Cardiac septum (tissue), 1 donor: ENCODE measurements at regions not wholly inside any gene's neighbourhood (a gene's known extent, or its start where the extent isn't known, plus 50 kb on each side); places are given as distances from the start of the nearest gene placed in this dataset.

Experiments used
- DNase-seq: peaks from one replicate; pipeline ENCODE4 v3.0.0-alpha.2; 2020; ENCODE audit warnings: low spot score
- intact Hi-C: fragments of 100-400 bp; cut with DNase I; formaldehyde crosslinking; loops from one replicate; pipeline ENCODE4 v1.14.0; 2022
- donor health status: DM: no; HTN: no; CAD: no.

GRCh38 chr12:111207761-111208160 is 161.1 kb downstream of the PHETA1 start:
- intact Hi-C loops, result no loop called here

GRCh38 chr12:111204788-111205241 is 164.1 kb downstream of the PHETA1 start:
- no peak for DNase-seq
- intact Hi-C loops, result no loop called here

More at GRCh38 chr12:111207761-111208160, 161.1 kb downstream of the PHETA1 start:
- no peak for DNase-seq

- intact Hi-C loops, result no loop called here
- no peak for DNase-seq
These were observed 164.9 kb downstream of the PHETA1 start for GRCh38 chr12:111203969-111204368.

- intact Hi-C loops, result no loop called here
- no peak for DNase-seq
These were observed 165.4 kb downstream of the PHETA1 start for GRCh38 chr12:111203446-111203845.

GRCh38 chr12:111202237-111202915 is 166.5 kb downstream of the PHETA1 start:
- intact Hi-C loops, result no loop called here

GRCh38 chr12:111201495-111202236 is 167.2 kb downstream of the PHETA1 start:
- DNase-seq, result no peak
- intact Hi-C loops, result no loop called here

More at GRCh38 chr12:111202237-111202915, 166.5 kb downstream of the PHETA1 start:
- DNase-seq, result no peak

- intact Hi-C loops, result no loop called here
- no peak for DNase-seq
These were observed 167.9 kb downstream of the PHETA1 start for GRCh38 chr12:111201036-111201435.

GRCh38 chr12:111197376-111197944 is 171.4 kb downstream of the PHETA1 start:
- intact Hi-C loops, result no loop called here
- no peak for DNase-seq

GRCh38 chr12:111196532-111196931 is 172.4 kb downstream of the PHETA1 start:
- intact Hi-C loops, result no loop called here
- no peak for DNase-seq

GRCh38 chr12:111195316-111195715 is 173.6 kb downstream of the PHETA1 start:
- intact Hi-C loops, result no loop called here

GRCh38 chr12:111194703-111195051 is 174.2 kb downstream of the PHETA1 start:
- no peak for DNase-seq

More at GRCh38 chr12:111195316-111195715, 173.6 kb downstream of the PHETA1 start:
- DNase-seq, result no peak

GRCh38 chr12:111193977-111194702 is 174.8 kb downstream of the PHETA1 start:
- intact Hi-C loops, result no loop called here
- DNase-seq, result no peak

More at GRCh38 chr12:111194703-111195051, 174.2 kb downstream of the PHETA1 start:
- intact Hi-C loops, result no loop called here

GRCh38 chr12:111193496-111193895 is 175.4 kb downstream of the PHETA1 start:
- DNase-seq, result no peak

GRCh38 chr12:111193067-111193466 is 175.8 kb downstream of the PHETA1 start:
- DNase-seq, result no peak
- intact Hi-C loops, result no loop called here

More at GRCh38 chr12:111193496-111193895, 175.4 kb downstream of the PHETA1 start:
- intact Hi-C loops, result no loop called here

GRCh38 chr12:111192647-111193046 is 176.2 kb downstream of the PHETA1 start:
- intact Hi-C loops, result no loop called here
- no peak for DNase-seq

- intact Hi-C loops, result no loop called here
- DNase-seq, result no peak
These were observed 178.0 kb downstream of the PHETA1 start for GRCh38 chr12:111190741-111191526.

GRCh38 chr12:111189792-111190191 is 179.1 kb downstream of the PHETA1 start:
- no peak for DNase-seq
- intact Hi-C loops, result no loop called here

GRCh38 chr12:111188436-111188835 is 180.5 kb downstream of the PHETA1 start:
- no peak for DNase-seq
- intact Hi-C loops, result no loop called here

GRCh38 chr12:111186347-111186746 is 182.5 kb downstream of the PHETA1 start:
- DNase-seq, result no peak
- intact Hi-C loops, result no loop called here
